Tibial nerve (tissue), 4 donors: ENCODE measurements at regions not wholly inside any gene's neighbourhood (a gene's known extent, or its start where the extent isn't known, plus 50 kb on each side); places are given as distances from the start of the nearest gene placed in this dataset.

Experiments
- EP300 ChIP-seq, 2 donors: sonication (generic); formaldehyde crosslinking; IDR thresholded peaks; one replicate each; pipeline ENCODE4 v1.6.1; 2017; ENCODE audit warnings: antibody characterized with exemption in 2 of 2, mild to moderate bottlenecking in 1 of 2
- POLR2A ChIP-seq, 2 donors: fragments of 450-650 bp; IDR thresholded peaks; one replicate each; pipeline ENCODE4 v1.6.1; 2017; ENCODE audit warnings: antibody characterized with exemption in 2 of 2, mild to moderate bottlenecking in 2 of 2, moderate library complexity in 2 of 2
- TF ChIP-seq, protein P1 (sequence below), 5 experiments: fragments of 200-600 bp in 3 of 5; fragments of 450-650 bp in 2 of 5; sonication (generic) in 3 of 5; IDR thresholded peaks; one replicate each; pipeline ENCODE4 v1.5.1; 2016 to 2019; ENCODE audit warnings: antibody characterized with exemption in 5 of 5, mild to moderate bottlenecking in 3 of 5, moderate library complexity in 2 of 5

DNA sequence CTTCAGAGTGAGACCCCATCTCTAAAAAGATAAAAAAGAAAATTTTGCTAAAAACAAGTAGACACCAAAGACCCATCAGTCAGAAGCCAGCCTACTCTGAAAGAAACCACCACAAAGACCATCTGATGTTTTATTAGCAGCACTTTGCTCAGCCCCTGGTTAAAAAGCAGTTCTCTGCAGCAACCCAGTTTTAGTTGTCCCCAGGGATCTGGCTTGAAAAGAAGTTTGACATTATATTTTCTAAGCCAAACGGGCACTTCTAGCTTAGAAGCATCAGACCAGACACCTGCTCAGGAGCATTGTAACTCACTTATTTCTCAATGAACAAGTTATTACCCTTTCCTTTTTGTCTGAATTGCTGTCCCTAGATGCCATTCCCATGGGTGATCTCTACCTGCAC, 164.2 kb upstream of the ETAA1 start:
- TF ChIP-seq, protein P1, sequence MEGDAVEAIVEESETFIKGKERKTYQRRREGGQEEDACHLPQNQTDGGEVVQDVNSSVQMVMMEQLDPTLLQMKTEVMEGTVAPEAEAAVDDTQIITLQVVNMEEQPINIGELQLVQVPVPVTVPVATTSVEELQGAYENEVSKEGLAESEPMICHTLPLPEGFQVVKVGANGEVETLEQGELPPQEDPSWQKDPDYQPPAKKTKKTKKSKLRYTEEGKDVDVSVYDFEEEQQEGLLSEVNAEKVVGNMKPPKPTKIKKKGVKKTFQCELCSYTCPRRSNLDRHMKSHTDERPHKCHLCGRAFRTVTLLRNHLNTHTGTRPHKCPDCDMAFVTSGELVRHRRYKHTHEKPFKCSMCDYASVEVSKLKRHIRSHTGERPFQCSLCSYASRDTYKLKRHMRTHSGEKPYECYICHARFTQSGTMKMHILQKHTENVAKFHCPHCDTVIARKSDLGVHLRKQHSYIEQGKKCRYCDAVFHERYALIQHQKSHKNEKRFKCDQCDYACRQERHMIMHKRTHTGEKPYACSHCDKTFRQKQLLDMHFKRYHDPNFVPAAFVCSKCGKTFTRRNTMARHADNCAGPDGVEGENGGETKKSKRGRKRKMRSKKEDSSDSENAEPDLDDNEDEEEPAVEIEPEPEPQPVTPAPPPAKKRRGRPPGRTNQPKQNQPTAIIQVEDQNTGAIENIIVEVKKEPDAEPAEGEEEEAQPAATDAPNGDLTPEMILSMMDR (IDR thresholded peaks at IDR 0.05) = no peak
- TF ChIP-seq POLR2A (IDR thresholded peaks at IDR 0.05) (no peak), EP300 (IDR thresholded peaks at IDR 0.05) (no peak)
